Occipital lobe (tissue), 1 donor: ENCODE measurements at regions not wholly inside any gene's neighbourhood (a gene's known extent, or its start where the extent isn't known, plus 50 kb on each side); places are given as distances from the start of the nearest gene placed in this dataset.
A peak's percentile ranks its signal among the peaks of the same experiment; 100 is the strongest.

Experiments
- DNase-seq: peaks from one replicate; lab custom pipeline; 2025; lab: John Stamatoyannopoulos, UW

DNA sequence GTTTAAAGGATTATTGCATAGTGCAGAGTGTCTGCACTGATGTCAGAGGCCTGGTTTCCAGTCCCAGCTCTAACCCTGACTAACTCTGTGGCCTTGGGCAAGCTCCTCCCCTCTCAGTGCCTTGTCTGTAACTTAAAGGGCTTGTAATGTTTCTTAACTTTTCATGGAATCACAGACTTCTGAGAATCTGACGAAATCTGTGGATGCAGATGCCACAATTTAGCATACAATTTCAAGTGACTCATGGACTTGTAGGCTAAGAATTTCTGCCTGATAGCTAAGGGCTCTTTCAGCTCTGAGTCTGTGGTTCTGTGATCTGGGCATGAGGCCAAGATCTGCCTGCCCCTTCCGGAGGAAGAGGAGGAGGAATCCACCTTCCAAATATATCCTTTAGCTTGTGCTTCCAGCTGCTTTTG lies 236.9 kb downstream of the AR start:
- peak; percentile 5 for DNase-seq

DNA sequence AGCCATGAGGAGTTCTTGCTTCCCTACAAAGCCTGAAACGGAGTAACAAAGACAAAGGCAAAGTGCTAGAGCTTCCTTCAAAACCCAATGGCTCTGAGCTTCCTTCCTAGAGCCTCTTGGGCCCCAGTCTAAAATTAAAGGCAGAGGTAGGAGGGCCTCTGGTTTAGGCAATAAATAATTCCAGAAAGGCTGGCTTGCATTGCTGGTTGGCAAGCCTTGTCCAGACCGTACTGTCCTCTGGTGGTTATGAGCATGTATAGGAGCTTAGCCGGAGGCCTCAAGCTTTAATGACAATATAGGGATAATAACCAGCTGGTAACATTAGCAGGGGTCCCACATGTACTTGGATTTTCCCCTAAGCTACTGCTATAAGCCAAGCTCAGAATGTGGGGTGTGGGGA lies 237.3 kb downstream of the AR start:
- DNase-seq, result no peak

DNA sequence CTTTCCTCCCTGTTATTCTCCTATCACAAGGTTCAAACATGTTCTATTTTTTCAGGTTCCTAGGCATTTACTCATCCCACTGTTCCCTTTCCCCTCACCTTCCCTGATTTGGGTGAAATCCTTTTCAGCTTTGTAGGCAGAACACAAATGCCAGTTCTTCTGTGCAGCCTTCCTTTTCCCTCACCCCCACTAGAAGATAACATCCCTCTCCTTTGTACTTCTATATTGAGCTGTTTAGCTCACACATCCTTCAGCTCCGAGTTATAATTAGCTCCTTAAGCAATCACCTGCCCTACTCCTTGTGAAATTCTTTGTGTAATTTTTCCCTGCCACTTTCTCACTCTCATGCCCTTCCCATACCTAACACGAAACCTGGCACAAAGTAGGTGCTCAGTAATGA lies 240.9 kb downstream of the AR start:
- no peak for DNase-seq

DNA sequence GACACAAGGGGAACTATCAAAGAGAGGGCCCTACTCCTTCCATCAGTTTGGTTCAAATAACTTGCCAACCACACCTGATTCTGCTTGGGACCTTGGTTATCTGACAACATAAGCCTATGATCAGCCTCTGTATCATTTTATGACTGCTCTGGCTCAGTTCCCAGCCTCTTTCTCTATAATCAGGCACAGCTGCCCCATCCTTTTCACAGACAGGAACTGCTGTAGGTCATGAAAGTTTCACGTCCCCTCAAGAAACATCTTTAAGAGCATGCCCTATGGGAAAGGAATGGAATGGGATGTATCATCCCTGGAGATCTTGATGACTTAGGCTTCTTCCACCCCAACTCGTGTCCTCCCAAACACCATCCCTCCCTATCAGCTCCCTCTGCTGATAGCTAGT lies 243.4 kb downstream of the AR start:
- no peak for DNase-seq

DNA sequence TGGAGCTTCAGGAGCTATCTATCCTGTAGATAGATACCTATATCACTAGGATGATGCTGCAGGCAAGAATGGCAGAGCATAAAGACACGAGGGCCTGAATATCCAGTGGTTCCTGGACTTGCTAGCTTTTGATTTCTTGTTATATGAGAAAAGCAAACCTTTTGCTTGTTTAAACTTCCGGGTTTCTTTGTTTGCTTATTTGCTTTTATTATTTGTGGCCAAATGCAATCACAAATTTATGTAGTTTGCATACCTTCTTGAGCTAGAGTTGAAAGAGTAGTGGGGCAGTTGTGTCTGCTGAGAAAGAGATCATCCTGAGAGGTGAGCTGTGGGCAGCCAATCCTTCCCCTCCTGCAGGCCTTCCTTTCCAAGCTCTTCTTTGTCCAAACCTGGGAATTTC lies 245.7 kb downstream of the AR start:
- DNase-seq, result no peak
